NT2/D1 (cell line): ENCODE measurements at regions not wholly inside any gene's neighbourhood (a gene's known extent, or its start where the extent isn't known, plus 50 kb on each side); places are given as distances from the start of the nearest gene placed in this dataset.

Experiments used
- SUZ12 ChIP-seq: IDR thresholded peaks from 2 replicates; pipeline ENCODE4 v1.6.1; 2011; ENCODE audit not compliant: insufficient read length, insufficient read depth; ENCODE audit errors: extremely low read depth
- YY1 ChIP-seq: IDR thresholded peaks from 2 replicates; pipeline ENCODE4 v1.6.1; 2011; ENCODE audit not compliant: insufficient read length, insufficient read depth
- ZNF274 ChIP-seq: IDR thresholded peaks from 2 replicates; pipeline ENCODE4 v1.6.1; 2011; ENCODE audit warnings: mild to moderate bottlenecking, low read depth, low read length

GRCh38 chr2:579961-580360, 97.2 kb downstream of the TMEM18 start:
- TF ChIP-seq ZNF274 = no peak
- no peak for TF ChIP-seq SUZ12
- TF ChIP-seq YY1 = no peak
